ENCODE measurements at regions not wholly inside any gene's neighbourhood (a gene's known extent, or its start where the extent isn't known, plus 50 kb on each side); places are given as distances from the start of the nearest gene placed in this dataset.

- Histone ChIP-seq H3K27me3 (ENCODE audit: control insufficient read depth, insufficient read depth, low read length) (no peaks in the 10 kb centered on the region), H3K27ac (ENCODE audit: insufficient read depth, low read length, poor library complexity, severe bottlenecking) (no peak overlapping the region), H3K4me3 (ENCODE audit: low read depth, low read length) (no peak overlapping the region), H3K36me3 (ENCODE audit: control insufficient read depth, insufficient read depth, low read length) (no peaks in the 10 kb centered on the region), H3K4me1 (ENCODE audit: control insufficient read depth, insufficient read depth, low read length, poor library complexity, severe bottlenecking) (no peaks in the 10 kb centered on the region), H3K9me3 (ENCODE audit: control insufficient read depth in 2 of 2, low read length in 2 of 2) (no peaks in the 10 kb centered on the region)
- ATAC-seq (ENCODE audit: low read depth in 2 of 2) = no peak
- Mint-ChIP-seq H3K27me3 (peaks cover 6% of the 10 kb centered on the region), H3K27ac (no peak overlapping the region), H3K4me3 (no peak overlapping the region), H3K4me1 (no peaks in the 10 kb centered on the region), H3K36me3 (no peaks in the 10 kb centered on the region), H3K9me3 (peaks cover 0 to 2% (median 0%) of the 10 kb centered on the region in 7 donors)
- no peak for DNase-seq
Measured at GRCh38 chr1:97013941-97014340, 292.4 kb downstream of the PTBP2 start.

GRCh38 chr1:97014426-97014825 lies 292.8 kb downstream of the PTBP2 start:
- no peaks in the 10 kb centered on the region for H3K4me1 Mint-ChIP-seq
- no peak overlapping the region for H3K4me3 Mint-ChIP-seq
- Histone ChIP-seq H3K27ac (ENCODE audit: insufficient read depth, low read length, poor library complexity, severe bottlenecking) (no peak overlapping the region), H3K9me3 (ENCODE audit: control insufficient read depth in 2 of 2, low read length in 2 of 2) (no peaks in the 10 kb centered on the region), H3K4me1 (ENCODE audit: control insufficient read depth, insufficient read depth, low read length, poor library complexity, severe bottlenecking) (no peaks in the 10 kb centered on the region), H3K36me3 (ENCODE audit: control insufficient read depth, insufficient read depth, low read length) (no peaks in the 10 kb centered on the region), H3K4me3 (ENCODE audit: low read depth, low read length) (no peak overlapping the region), H3K27me3 (ENCODE audit: control insufficient read depth, insufficient read depth, low read length) (no peaks in the 10 kb centered on the region)
- H3K27me3 Mint-ChIP-seq = peaks cover 6% of the 10 kb centered on the region
- peaks cover 0 to 2% (median 0%) of the 10 kb centered on the region in 7 donors for H3K9me3 Mint-ChIP-seq
- H3K27ac Mint-ChIP-seq = no peak overlapping the region
- ATAC-seq (ENCODE audit: low read depth in 2 of 2) (no peak), DNase-seq (no peak)
- no peaks in the 10 kb centered on the region for H3K36me3 Mint-ChIP-seq

- Mint-ChIP-seq H3K27ac (no peak overlapping the region), H3K36me3 (no peaks in the 10 kb centered on the region), H3K9me3 (peaks cover 0 to 5% (median 0%) of the 10 kb centered on the region in 7 donors), H3K27me3 (peaks cover 15% of the 10 kb centered on the region), H3K4me1 (no peaks in the 10 kb centered on the region), H3K4me3 (no peak overlapping the region)
- Histone ChIP-seq H3K4me3 (ENCODE audit: low read depth, low read length) (no peak overlapping the region), H3K4me1 (ENCODE audit: control insufficient read depth, insufficient read depth, low read length, poor library complexity, severe bottlenecking) (no peaks in the 10 kb centered on the region), H3K27ac (ENCODE audit: insufficient read depth, low read length, poor library complexity, severe bottlenecking) (no peak overlapping the region), H3K9me3 (ENCODE audit: control insufficient read depth in 2 of 2, low read length in 2 of 2) (no peaks in the 10 kb centered on the region), H3K27me3 (ENCODE audit: control insufficient read depth, insufficient read depth, low read length) (no peaks in the 10 kb centered on the region), H3K36me3 (ENCODE audit: control insufficient read depth, insufficient read depth, low read length) (no peaks in the 10 kb centered on the region)
- DNase-seq (no peak), ATAC-seq (ENCODE audit: low read depth in 2 of 2) (no peak)
Measured at GRCh38 chr1:97017895-97018294, 296.3 kb downstream of the PTBP2 start.
